ENCODE measurements at regions not wholly inside any gene's neighbourhood (a gene's known extent, or its start where the extent isn't known, plus 50 kb on each side); places are given as distances from the start of the nearest gene placed in this dataset.

- no peak for DNase-seq
These were observed 147.6 kb upstream of the C1orf174 start for GRCh38 chr1:4047666-4048065.

- DNase-seq: no peak
These were observed 148.0 kb upstream of the C1orf174 start for GRCh38 chr1:4048076-4048475.

GRCh38 chr1:4048921-4049320, 148.8 kb upstream of the C1orf174 start:
- no peak for DNase-seq

- no peak for DNase-seq
These were observed 150.9 kb upstream of the C1orf174 start for GRCh38 chr1:4050998-4051397.

GRCh38 chr1:4052657-4053056, 152.6 kb upstream of the C1orf174 start:
- no peak for DNase-seq

- DNase-seq: no peak
These were observed 153.2 kb upstream of the C1orf174 start for GRCh38 chr1:4053160-4053748.

GRCh38 chr1:4053774-4054173, 153.7 kb upstream of the C1orf174 start:
- no peak for DNase-seq

GRCh38 chr1:4055294-4055967, 155.4 kb upstream of the C1orf174 start:
- no peak for DNase-seq

- no peak for DNase-seq
These were observed 156.3 kb upstream of the C1orf174 start for GRCh38 chr1:4056422-4056821.

GRCh38 chr1:4056989-4057388, 156.9 kb upstream of the C1orf174 start:
- no peak for DNase-seq

GRCh38 chr1:4057603-4058002, 157.5 kb upstream of the C1orf174 start:
- DNase-seq: no peak

GRCh38 chr1:4058122-4058521, 158.1 kb upstream of the C1orf174 start:
- no peak for DNase-seq

GRCh38 chr1:4058706-4059105, 158.6 kb upstream of the C1orf174 start:
- DNase-seq: no peak

GRCh38 chr1:4059270-4059669, 159.2 kb upstream of the C1orf174 start:
- DNase-seq: no peak

GRCh38 chr1:4060850-4061249, 160.8 kb upstream of the C1orf174 start:
- no peak for DNase-seq

- DNase-seq: no peak
These were observed 161.5 kb upstream of the C1orf174 start for GRCh38 chr1:4061521-4062031.

GRCh38 chr1:4062041-4062440, 162.0 kb upstream of the C1orf174 start:
- no peak for DNase-seq

GRCh38 chr1:4062560-4062959, 162.5 kb upstream of the C1orf174 start:
- no peak for DNase-seq

- no peak for DNase-seq
These were observed 162.9 kb upstream of the C1orf174 start for GRCh38 chr1:4062992-4063391.

GRCh38 chr1:4063516-4063915, 163.4 kb upstream of the C1orf174 start:
- DNase-seq: no peak

GRCh38 chr1:4064150-4064889, 164.2 kb upstream of the C1orf174 start:
- DNase-seq: no peak

GRCh38 chr1:4066860-4067599, 167.0 kb upstream of the C1orf174 start:
- no peak for DNase-seq

GRCh38 chr1:4068076-4068475, 168.0 kb upstream of the C1orf174 start:
- DNase-seq: no peak
